ENCODE measurements at regions not wholly inside any gene's neighbourhood (a gene's known extent, or its start where the extent isn't known, plus 50 kb on each side); places are given as distances from the start of the nearest gene placed in this dataset.

DNA sequence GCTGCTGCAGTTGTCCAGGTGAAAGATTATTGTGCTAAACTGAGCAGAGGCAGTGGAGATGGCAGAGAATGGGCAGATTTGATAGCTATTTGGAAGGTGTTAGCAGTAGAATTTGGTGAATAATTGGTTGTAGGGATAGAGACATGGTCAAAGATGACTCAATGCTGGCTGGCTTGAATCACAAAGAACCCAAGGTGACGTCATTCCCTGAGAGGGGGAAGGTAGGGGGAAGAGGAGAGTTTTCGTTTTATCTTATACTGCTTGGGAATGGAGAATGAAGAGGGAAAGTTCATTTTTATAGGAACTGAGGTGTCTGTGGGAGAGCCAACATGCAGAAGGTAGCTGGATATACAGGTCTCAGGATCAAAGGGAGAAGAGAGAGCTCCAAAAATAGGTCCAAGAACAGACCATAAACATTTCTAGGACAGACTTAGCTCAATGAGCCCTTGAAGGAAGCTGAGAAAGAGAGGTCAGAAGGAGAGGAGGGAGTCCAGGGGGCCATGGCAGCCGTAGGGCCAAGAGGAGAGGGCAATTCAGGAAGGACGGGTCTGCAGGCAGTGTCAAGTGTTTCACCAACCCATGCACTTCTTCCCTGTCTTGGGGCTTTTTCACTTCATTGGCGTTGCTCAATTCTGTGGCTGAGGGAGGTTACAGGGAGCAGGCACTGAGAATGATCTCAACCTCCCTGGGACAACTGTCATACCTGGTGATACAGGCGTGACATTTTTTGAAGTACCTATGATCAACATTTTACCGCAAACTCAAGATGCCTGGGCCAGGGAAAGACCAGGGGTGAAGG is 281.3 kb downstream of the TDRD15 start:
- no peak for DNase-seq

DNA sequence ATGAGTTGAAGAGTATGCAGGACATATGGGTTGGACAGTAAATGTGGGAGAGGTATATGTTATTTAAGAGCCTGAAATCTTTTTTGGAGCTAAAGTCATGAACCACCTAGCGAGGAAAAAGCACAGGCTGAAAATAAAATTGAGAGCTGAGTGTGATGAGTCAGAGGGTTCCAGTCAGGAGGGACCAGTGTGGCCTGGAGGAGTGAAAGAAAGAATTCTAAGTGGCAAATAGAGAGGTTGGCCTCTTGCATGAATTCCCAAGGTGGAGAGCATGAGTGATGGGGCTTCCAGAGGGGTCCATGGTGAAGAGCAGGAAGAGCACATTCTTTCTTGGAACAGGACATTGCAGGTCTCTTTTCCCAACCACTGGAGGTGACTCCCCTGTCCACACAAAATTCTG is 282.6 kb downstream of the TDRD15 start:
- no peak for DNase-seq

DNA sequence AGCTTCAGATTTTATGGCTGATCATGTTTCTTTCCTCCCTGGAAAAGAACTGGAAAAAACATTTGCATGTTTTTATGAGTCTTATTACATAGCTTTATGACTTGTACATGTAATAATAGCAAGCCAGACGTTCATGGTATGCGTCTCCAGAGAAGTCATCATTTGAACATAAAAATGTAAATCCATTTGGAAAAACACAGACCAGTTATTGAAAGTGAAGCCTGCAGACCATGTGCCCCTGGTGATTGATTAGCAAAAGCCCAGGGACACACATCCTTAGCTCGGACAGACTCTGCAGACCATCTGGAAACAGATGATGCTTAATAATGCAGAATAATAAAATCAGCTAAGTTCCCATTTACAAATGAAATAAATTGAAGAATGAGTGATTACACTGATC is 283.1 kb downstream of the TDRD15 start:
- no peak for DNase-seq

DNA sequence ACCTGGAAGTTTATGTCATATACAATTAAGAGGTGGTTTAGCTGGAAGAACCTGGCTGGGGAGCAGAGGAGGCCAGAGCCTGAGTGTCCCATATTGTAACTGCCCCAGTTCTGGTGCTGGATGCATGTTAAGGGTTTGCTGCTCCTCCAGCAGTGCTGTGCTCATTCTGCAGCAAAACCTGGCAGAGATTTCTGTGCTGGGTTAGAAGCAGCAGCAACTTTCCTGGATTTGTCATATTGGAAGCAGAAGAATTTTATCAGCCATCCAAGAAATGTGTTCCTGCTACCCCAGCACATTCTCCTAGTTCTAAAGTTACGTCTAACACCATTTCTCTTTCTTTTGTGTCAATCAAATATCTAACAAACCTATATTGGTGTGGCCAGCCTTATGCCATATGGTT is 284.1 kb downstream of the TDRD15 start:
- no peak for DNase-seq

DNA sequence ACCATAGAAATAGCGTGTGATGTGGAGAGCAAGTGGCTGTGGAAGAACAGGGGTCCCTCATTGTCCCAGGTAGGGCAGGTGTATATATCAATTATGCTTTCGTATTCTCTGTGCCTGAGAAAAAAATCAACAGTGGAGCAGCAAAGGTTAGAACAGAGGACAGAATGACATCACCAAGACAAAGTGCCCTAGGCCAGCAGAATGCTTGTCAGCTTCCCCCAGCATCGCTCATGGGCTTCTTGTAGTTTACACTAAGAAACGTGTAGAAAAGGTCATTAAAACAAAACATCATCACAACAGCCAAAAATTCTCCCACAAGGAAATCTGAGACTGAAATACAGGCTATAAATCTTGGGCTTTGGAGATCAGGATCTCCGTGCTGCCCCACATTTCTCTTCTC is 288.0 kb downstream of the TDRD15 start:
- no peak for DNase-seq

DNA sequence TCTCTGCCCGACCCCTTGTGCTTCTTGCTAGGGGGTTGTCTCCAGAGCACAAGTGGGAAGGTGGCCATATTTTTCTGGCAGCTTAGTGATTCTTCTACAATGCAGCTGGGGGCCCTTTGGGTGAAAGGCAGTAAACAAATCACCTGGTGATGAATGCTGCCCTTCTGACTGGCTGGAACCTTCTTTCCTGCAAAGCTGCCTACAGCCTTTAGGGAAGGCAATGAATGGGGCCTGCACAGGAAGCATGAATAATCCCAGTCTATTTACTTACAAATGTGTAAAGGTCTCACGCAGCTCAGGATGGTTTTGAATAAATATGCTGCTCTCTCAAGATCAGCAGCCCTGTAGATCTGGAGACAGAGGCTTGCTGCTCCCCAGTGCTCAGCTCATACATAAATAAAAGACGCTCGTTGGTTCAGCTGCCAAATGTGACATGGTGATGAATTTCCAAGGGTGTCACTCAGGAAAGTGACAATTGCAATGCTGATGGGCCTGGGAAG is 289.2 kb downstream of the TDRD15 start:
- no peak for DNase-seq

DNA sequence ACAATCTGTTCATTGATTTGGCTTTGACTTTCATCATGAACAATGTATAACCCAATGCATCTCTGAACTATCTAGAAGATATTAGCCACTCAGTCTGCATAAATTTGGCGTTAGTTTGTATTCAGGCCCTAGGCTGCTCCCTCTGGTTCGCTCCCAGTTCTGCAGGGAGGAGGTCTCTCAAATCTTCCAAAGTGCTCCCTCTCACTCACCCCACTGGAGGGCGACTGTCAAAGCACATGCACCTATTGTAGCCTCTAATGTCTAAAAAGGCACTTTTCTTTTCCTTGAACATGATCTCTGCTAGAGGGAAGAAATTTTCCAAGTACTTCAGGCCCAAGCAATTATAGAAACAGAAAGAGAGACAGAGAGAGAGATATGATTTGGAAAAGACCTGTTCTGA is 291.5 kb downstream of the TDRD15 start:
- DNase-seq, result no peak

DNA sequence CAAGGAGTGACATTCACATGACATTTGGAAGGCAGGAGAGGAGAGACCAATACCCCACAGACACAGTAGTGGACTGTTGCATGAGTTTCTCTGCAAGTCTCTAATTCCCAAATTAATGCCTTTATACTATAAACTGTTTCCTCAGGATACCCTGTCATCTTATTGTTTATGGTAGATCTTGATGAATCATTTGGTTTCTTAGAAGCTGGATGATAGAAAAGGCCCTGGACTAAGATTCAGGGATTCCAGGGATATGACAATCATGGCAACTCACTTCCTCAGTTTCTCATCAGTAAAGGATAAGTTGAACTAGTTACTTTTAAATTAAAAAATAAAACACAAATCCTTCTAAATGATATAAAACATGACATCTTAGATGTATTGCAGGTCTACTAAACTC is 292.5 kb downstream of the TDRD15 start:
- DNase-seq, result no peak

DNA sequence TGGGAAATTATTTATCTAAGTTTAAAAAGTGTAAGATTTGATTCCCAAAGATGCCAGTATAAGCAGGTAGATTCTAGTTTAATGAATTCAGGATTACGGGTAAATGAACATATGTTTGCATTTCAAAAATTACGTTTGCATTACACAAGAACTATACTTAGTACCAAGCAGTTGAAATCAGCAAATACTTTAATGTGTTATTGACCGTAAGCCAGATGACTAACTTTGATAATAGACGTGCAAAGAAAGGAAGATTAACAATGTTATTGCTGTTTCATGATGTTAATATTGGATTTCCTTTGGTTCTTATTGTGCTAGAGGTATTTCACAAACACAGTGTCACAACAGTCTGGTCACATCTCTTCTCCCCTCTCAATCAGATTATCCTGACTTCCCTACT is 294.7 kb downstream of the TDRD15 start:
- no peak for DNase-seq

DNA sequence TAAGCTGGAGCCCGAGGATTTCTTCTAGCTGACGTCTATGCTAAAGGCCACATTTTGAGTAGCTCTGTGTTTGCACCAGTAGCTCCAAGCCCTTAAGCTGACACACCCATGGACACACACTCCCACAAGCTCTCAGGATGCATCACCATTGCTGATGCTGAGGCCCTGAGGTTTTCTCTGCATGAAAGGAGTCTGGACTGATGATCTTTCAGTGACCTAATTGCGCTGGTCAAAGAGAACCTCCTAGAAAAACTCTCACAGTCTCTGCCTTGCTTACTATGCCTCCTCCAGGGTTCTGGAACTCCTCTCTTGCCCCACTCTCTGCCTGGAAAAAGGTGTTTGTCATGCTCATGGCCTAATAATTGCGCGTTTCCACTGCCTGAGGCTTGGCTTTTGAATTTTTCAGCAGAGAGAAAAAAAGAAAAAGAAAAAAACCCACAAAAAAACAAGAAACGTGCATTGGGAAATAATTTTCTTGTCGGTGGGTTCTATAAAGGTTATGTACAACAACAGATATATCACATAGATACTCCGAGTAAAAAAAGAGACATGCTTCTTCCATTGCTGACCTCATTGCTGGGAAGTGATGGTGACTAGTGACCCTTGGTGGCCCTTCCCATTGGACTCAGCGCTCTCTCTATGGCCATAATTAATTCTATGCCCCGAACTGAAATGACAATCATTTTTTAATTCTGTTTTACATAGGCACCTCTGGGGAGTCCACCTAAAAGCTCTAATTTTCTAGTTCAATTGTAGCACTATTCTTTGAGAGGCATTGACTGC is 297.0 kb downstream of the TDRD15 start:
- no peak for DNase-seq

DNA sequence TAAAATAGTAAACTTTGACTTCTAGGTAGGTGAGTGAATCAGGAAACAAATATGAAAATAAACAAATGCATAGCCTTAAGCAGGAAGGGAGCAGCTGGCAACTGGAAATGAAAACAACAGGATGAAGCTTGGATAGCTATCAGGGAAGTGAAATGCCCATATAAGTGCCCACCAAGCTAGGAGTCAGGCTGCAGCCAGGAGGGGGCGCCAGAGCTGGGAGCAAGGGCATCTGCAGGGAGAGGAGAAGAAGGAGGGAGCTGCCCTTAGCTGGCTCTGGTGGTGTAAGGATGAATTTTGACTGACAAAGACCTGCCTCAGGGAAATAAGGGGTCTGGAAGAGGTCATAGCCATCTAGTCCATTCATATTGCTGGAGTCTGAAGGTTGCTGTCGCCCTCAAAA is 298.3 kb downstream of the TDRD15 start:
- DNase-seq, result no peak

DNA sequence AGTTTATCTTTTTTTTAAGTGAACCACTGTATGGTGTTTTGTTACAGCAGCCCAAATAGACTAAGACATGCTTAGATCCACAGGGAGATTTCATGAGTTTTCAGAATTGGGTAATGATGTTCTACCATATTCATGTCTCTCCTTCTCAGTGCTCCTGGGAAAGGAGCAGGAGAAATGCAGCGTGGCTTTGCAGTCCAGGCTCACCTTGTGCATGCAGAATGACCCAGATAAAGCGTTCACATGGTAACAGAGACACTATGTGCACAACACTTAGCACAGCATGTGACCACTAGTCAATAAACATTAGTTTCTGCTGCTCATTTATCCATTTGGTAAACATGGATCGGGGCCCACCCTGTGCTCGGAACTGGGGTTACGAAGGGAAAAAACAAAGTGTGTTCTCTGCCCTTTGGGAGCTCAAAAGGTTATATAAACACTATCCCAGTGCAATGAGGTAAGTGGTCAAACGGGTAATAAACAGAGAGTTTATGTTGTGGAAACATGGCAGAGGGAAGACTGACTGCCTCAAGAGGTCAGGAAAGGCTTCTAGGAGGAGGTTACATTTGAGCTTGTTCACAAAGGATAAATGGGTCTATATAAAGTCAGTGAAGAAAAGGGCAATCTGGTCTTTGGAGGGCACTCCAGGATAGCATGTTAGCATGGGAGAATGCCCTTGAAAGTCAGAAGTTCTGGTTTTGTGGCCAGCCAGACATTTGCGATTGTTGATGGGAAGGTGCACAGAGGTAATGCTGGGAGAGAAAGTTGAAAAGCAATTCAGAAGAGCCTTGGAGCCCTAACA is 299.2 kb downstream of the TDRD15 start:
- no peak for DNase-seq

DNA sequence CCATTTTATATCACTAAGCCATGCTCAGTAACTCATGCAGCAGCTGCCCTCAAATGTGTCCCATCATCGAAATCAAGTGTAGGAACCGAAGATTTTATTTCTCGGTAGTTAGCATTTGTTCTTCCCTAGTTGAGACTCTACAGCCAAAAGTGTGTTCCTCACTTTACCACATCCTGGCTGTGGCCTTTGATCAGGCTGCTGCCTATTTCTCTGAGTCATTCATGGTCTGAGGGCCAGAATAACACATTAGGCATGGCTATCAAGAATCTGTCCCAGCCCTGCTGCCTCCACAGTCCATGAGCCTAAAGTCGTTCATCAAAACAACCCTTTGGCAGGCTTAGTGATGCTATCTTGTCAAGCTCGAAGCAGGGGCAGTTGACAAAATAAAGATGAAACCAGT is 300.1 kb downstream of the TDRD15 start:
- DNase-seq, result no peak

DNA sequence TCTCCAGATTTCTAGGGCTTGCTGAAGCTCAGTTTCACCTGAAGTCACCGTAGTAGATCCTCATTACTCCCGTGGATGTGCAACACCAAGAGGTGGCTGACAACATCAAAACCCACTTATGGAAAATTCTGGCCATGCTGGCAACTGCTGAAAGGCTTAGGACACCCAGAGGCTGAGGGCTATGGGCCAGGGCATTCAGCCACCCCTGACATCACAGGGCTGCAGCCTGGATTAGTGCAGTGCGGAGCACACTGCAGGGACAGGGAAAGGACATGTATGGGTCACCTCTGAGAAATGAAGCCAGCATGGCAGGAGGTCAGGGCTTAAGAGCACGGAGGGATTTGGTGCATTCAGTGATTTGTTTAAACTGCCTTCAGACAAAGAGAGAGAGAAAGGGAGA is 300.6 kb downstream of the TDRD15 start:
- no peak for DNase-seq

DNA sequence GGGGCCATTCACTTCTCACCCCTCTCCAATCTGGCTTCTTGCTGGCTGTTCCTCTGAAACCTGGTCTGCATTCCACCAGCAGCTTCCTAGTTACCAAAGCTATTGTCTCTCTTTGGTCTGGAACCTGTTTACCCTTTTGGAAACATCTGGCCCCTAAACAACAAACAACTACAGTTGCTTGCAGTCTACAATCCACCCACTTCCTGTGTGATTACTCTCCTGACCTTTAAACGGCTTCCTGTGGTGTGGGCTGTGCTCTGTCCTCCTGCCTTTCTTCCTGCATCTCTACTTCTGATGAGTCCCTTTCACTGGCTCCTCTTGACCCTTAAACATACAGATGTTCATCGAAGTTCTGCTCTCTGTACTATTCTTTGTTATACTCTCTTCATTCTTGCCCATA is 303.8 kb downstream of the TDRD15 start:
- no peak for DNase-seq

DNA sequence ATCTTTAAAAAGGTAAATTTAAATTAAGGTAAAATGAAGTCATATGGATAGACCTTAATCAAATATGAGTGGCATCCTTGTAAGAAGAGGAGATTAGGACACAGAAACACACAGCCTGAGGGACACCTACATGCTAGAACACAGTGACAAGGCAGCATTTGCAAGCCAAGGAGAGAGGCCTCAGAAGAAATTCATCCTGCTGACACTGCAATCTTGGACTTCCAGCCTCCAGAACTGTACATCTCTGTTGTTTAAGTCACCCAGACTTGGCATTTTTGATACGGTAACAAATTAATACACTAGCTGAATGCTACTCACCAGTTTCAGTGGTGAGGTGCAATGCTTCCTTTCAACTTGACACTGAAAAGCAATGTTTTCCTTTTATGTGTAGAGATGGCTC is 305.0 kb downstream of the TDRD15 start:
- DNase-seq, result no peak

DNA sequence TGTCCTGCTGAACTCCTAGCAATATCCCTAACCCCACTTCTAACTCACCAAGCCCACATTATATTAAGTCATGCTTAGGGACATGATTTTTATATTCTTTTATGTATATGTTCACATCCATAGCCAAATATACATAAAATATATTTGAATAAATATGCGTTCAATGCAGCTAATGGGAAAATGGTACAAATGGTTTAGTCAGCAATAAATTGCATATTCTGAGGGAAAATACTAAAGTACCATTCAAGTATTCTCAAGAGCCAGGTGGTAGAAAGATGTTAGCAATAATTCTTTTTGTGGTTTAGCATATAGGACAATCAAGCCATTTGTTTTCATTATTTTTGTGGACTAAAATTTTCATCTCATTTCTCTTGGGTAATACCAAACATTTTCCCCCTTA is 306.0 kb downstream of the TDRD15 start:
- DNase-seq, result no peak

DNA sequence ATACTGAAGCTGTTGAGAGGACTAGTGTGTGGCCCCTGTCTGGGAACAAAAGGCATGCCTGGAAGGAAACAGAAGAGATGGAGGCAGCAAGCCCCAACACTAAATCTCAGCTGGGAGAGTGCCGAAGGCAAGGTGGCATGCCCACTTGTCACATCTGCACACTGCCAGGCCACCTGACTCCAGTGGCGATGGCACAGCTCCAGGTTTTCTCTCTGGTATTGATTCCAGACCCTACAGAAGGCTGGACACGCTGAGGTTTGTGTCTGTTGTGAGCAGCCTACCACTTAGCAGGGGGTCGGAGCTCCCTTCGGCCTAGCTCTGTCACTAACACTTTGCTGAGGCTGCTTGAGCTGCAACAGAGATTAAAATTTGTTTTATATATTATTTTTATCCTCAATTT is 307.3 kb downstream of the TDRD15 start:
- no peak for DNase-seq

DNA sequence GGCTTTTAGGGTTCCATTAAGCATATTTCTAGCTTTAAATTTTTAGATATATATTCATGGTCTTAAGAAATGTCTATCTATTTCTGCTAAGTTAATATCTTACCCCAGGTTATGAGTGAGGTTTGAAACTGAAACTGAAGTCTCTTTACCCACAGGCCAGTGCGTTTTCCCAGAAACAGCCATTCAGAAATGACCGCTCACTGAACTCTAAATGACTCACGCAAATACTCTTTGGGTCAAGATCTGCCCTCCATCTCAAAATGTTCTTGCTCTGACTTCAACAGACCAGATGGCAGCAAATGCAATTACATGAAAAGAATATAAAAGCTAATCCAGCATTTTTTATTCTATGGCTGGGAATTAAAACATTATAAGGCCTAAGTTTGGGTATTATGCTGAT is 315.2 kb downstream of the TDRD15 start:
- no peak for DNase-seq

DNA sequence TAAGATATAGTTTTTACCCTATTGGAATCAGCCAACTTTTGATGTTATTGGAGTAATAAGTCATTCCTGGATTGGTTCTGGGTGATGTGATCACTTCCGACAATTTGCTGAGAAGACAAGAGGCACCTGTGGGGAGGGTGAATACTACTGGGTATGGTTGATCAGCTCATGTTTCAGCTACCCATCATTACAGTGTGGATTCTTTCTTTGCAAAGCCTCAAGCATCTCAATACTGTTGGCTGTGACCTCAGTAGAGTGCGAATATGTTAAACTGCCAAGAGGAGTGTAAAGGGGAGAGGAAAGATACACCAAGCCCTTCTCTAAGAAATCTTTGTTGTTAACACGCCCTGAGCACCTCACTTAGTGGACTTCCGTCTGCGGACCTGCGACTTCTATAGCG is 317.7 kb downstream of the TDRD15 start:
- no peak for DNase-seq

DNA sequence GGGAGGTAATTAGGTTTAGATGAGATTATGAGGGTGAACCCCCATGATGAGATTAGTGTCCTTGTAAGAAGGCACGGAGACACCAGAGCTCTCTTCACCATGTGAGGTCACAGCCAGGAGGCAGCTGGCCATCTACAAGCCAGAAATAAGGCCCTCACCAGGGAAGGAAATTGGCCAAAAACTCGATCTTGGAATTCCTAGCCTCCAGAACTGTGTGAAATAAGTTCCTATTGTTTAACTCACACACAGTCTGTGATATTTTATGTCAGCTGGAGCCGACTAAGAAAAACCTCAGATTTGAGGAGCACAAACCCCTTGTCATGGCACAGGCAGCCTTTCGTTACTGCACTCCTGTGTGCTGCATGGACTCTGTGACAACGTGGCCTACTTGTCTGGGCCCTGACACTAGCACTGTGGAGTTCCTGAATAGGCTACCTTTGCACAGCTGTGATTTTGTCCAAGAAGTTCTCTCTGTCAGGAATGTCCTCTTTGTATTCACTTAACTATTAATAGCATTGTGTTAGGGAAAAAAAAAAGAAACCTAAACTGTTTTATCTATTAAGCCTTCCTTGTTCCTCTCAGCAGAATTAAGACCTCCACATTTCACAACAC is 319.8 kb downstream of the TDRD15 start:
- no peak for DNase-seq

DNA sequence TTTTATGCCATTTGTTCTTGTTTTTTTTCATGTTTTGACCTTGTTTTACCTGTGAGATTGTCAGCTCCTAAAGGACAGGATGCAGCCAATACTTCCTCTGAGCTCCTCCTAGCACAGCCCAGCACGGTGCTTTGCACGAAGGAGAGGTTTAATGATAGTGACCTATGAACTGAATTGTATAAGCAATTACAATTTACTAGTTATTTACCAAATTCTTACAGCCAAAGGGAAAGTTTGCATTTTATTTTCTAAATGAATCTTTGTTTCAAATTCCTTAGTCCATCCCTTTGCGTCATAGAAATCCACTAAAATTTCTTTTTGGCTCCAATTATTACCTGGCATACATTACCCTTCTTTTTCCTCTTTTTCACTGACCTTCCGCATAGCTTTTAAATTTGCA is 326.1 kb downstream of the TDRD15 start:
- DNase-seq, result no peak

DNA sequence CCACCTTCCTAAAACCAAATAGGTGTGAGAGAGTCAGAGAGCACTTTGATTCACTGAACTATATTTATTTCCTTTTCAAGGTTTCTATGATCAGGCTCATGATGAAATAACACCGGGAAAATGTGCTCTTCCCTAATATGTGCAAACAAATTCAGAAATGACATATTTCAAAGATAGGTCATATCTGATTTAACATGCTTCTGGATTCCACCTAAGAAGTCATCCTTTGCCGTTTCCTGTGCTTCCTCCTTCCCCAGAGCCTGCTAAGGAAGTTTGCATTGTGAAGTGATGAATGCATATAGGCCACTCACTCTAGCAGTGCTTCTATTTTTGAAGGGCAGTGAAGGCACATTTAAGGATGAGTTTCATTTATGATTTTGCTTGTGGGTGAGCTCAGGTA is 327.6 kb downstream of the TDRD15 start:
- DNase-seq, result no peak

Measured in NCI-H2107 (cell line).